ENCODE measurements at regions not wholly inside any gene's neighbourhood (a gene's known extent, or its start where the extent isn't known, plus 50 kb on each side); places are given as distances from the start of the nearest gene placed in this dataset.
"Not testable (repeated sequence)": the region's sequence is repeated elsewhere in the genome, so short reads cannot be mapped to it uniquely, and the experiment has no call there.

- no peak for DNase-seq
Measured at GRCh38 chr4:55028196-55028595, 97.2 kb downstream of the KDR start.

DNA sequence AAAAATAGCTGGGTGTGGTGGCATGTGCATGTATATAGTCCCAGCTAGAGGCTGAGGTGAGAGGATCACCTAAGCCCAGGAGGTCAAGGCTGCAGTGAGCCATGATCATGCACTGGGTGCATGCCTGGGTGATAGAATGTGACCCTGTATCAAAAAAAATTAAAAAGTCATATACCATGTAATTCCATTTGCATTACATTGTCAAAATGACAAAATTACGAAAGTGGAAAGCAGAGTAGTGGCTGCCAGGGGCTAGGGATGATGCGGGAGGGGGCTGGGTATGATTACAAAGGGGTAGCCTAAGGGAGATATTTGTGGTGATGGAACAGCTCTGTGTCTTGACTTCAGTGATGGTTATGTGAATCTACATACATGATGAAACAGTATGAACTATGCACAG, 97.8 kb downstream of the KDR start:
- no peak for DNase-seq

- DNase-seq: not testable (repeated sequence)
Measured at GRCh38 chr4:55025456-55025855, 99.9 kb downstream of the KDR start.

DNA sequence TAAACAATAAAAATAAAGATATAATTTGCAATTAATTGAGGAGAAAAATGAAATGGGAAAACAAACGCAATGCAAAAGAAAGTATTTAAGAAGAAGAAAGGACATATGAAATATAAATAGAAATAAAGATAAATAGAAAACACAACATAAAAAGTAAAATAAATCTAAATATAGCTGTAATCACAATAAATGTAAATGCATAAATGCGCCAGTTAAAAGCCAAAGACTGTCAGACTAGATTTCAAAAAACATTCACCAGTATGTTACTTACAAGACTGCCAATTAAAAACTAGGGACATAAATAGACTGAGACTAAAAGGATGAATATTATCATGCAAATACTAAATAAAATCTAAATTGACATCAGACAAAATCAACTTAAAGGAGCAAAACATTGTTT, 102.4 kb downstream of the KDR start:
- DNase-seq: no peak

GRCh38 chr4:55021214-55021613, 104.2 kb downstream of the KDR start:
- no peak for DNase-seq

GRCh38 chr4:55020131-55020530, 105.3 kb downstream of the KDR start:
- no peak for DNase-seq

DNA sequence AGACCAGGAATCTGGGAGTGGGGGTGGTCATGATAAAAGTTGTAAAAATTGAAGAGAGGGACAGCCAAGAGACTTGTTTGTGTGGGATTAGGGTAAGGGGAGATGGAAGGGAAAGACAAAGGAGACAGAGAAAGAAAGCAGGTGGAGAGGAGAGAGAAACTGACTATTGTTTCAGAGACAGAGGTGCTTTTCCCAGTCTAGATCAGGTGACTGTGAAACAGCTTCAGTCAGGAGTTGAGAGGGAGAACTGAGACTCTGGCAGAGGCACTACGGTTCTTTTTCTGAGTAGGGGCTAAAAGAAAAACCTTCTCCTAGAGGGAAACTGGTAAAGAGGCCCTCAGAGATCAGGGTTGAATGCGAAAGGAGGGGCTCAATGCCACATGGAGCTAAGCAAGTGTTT, 106.4 kb downstream of the KDR start:
- DNase-seq: no peak

DNA sequence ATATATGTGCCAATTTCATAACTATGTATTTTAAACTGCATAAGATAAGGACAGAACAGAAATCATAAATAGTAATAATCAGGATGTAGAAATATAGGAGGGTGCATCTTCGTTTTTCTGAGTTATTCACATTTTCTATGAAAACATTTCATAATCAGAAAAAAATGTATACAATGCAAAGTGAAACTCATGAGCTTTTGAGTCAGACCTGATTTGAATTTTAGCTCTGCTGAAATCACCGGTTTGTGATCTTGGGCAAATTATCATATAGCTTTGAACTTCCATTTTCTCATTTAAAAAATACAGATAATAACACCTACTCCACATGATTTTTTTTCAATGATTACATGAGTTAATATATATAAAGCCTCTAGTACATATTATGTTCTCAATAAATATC, 106.9 kb downstream of the KDR start:
- no peak for DNase-seq

- no peak for DNase-seq
Measured at GRCh38 chr4:55017406-55017805, 108.0 kb downstream of the KDR start.

- no peak for DNase-seq
Measured at GRCh38 chr4:55016131-55016530, 109.3 kb downstream of the KDR start.

- DNase-seq: no peak
Measured at GRCh38 chr4:55014876-55015275, 110.5 kb downstream of the KDR start.

DNA sequence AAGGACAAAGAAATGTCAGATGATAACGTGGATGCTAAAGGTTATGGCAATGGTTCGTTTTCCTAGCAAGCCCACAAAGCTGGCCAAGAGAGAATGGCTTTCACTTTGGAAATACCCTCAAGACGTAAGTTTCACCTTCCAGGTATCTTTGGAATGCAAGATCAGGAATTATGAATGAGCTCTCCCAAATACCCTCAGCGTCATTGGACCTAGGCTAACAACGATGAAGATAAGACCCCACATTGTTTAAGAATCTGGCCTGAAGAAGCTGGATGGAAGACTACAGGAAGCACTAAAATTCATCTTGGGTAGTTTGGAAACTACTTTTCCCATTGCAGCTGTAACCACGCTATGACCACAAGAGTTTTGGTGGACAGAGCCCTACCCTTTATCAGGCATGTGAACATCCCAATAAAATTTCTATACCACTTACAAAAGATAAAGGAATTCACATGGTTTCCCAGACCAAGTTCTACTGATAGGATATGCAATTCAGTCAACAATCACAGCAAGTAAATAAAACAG, 111.9 kb downstream of the KDR start:
- no peak for DNase-seq

DNA sequence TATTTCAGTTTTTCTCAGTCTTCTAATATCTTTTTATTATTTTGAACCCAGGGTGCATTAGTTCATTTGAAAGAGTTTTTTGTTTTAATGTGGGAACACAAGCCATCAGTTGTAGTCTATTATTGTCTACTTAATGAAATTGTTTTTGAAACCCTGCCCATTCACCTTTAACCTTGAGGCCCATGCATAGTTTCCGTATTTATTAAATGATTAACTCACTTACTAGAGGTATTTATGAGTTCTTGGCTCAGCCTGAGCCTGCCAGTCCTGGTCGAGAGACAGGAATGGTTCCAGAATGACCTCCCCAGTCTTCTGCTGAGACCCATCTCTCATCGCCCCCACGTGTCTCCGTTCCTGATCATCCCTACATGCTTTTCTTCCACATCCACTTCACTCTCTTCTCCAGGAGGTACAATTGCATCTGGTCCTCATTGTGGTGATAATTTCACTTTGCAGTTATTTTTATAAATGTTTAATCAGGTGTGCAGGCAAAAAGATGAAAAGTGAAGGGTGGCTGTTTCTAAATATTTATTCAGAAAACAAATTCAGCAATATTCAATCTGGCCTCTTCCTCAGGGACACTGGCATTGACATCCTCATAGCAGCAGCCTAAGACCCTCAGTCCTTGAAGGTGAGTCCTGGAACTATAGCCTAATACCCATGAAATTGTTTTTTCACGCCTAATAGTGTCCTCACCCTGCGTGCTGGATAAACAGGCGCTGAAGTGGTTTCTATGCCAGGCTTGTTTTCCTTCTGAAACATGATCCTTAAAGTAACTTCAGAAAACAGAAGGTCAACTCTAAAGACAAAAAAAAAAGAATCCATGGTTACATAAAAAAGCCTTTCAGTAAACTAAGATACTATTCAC, 112.8 kb downstream of the KDR start:
- no peak for DNase-seq

- no peak for DNase-seq
Measured at GRCh38 chr4:55011761-55012160, 113.6 kb downstream of the KDR start.

DNA sequence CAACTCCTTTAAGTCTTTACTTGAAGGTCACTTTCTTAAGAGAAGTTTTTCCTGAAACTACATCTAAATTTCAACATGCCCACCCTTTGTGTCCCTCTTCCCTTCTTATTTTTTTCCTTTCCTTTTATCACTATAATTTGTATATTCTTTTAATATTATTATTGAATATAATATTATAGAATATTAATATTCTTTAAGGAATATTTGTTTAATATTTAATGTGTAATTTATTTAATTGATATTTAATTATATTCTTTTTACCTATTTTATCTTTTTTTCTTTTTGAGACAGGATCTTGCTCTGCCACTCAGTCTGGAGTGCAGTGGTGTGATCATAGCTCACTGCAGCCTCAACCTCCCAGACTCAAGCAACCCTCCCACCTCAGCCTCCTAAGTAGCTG, 114.8 kb downstream of the KDR start:
- no peak for DNase-seq

GRCh38 chr4:55008166-55009056, 117.0 kb downstream of the KDR start:
- DNase-seq: no peak

- DNase-seq: no peak
Measured at GRCh38 chr4:55005910-55006309, 119.5 kb downstream of the KDR start.

DNA sequence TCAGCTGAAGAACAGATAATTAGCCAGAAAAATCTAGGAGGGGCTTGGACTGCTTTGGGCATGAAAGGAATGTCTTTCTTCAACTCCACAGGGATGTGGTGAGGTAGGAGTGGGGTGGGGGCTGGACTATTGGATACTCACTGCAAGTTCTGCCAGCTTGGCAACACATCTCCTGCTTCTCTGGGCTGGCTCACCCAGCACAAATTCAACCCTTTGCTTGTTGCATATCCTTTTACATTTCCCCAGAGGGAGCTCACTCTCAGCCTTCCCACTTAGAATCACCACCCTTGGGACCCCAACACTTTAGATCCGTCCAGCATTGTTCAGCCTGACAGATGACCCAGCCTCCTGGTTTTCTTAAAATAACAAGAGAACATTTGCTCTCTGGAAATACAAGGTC, 120.6 kb downstream of the KDR start:
- DNase-seq: no peak

DNA sequence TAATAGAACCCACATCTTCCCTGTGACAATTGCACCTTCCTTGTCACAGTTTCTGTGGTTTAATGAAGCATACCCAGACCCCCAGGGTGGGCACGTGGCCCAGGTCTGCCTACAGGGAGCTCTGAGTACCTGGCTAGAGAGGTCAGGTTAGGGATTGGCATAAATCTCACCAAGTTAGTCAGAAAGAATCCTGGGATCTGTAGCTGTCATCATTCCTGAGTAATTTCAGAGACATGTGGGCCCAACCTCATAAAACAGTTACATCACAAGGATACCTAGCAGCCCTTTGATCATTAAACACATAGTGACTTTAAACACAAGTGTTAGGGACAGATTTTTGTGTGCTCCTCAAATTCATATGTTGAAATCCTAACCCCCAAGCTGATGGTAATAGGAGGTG, 123.0 kb downstream of the KDR start:
- DNase-seq: no peak

- no peak for DNase-seq
Measured at GRCh38 chr4:55001538-55001937, 123.9 kb downstream of the KDR start.

GRCh38 chr4:54999003-54999402, 126.4 kb downstream of the KDR start:
- DNase-seq: no peak

- not testable (repeated sequence) for DNase-seq
Measured at GRCh38 chr4:54993473-54994026, 131.8 kb downstream of the KDR start.

DNA sequence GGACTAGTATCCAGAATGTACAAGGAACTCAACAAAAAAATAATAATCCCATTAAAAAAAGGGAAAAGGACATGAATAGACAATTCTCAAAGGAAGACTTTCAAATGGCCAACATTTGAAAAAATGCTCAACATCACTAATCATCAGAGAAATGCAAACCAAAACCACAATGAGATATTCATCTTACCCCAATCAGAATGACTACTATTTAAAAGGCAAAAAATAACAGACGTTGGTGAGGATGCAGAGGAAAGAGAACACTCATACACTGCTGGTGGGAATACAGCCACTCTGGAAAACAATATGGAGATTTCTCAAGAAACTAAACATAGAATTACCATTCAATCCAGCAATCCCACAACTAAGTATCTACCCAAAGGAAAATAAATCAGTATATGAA, 133.1 kb downstream of the KDR start:
- DNase-seq: no peak

DNA sequence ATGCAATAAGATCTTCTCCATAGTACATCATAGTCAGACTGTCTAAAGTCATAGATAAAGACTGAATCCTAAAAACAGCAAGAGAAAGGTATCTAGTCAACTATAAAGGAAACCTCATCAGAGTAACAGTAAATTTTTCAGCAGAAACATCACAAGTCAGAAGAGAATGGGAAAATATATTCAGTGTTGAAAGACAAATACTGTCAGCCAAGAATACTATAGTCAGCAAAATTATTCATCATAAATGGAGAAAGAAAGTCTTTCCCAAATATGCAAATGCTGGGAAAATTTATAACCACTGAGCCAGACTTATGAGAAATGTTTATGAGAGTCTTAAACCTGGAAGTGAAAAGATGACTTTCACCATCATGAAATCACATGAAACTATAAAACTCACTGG, 136.7 kb downstream of the KDR start:
- DNase-seq: no peak
